Hematopoietic multipotent progenitor cell treated with erythropoietin and hydrocortisone succinate and interleukin-3 and kit ligand, for 15 days (in vitro differentiated cells): ENCODE measurements at regions not wholly inside any gene's neighbourhood (a gene's known extent, or its start where the extent isn't known, plus 50 kb on each side); places are given as distances from the start of the nearest gene placed in this dataset.
"Not testable (repeated sequence)": the region's sequence is repeated elsewhere in the genome, so short reads cannot be mapped to it uniquely, and the experiment has no call there.

Experiments
- DNase-seq: peaks from one replicate; pipeline ENCODE4 v3.0.0-alpha.2; 2015; ENCODE audit warnings: low spot score

- no peak for DNase-seq
Measured at GRCh38 chr5:86671536-86671935, 53.8 kb downstream of the COX7C start.

GRCh38 chr5:86674069-86674468 is 56.3 kb downstream of the COX7C start:
- no peak for DNase-seq

- DNase-seq, result no peak
Measured at GRCh38 chr5:86675311-86675710, 57.6 kb downstream of the COX7C start.

GRCh38 chr5:86679529-86679928 is 61.8 kb downstream of the COX7C start:
- DNase-seq, result no peak

- no peak for DNase-seq
Measured at GRCh38 chr5:86679949-86680348, 62.2 kb downstream of the COX7C start.

- DNase-seq, result no peak
Measured at GRCh38 chr5:86684222-86684621, 66.5 kb downstream of the COX7C start.

GRCh38 chr5:86686046-86686445 is 68.3 kb downstream of the COX7C start:
- DNase-seq, result no peak

GRCh38 chr5:86688406-86688805 is 70.7 kb downstream of the COX7C start:
- DNase-seq, result no peak

- no peak for DNase-seq
Measured at GRCh38 chr5:86689103-86689729, 71.5 kb downstream of the COX7C start.

- no peak for DNase-seq
Measured at GRCh38 chr5:86709157-86709881, 91.6 kb downstream of the COX7C start.

GRCh38 chr5:86716121-86716520 is 98.4 kb downstream of the COX7C start:
- DNase-seq, result no peak

- DNase-seq, result not testable (repeated sequence)
Measured at GRCh38 chr5:86731319-86732117, 113.8 kb downstream of the COX7C start.

- DNase-seq, result no peak
Measured at GRCh38 chr5:86735370-86735769, 117.6 kb downstream of the COX7C start.

GRCh38 chr5:86737579-86737978 is 119.8 kb downstream of the COX7C start:
- no peak for DNase-seq

- no peak for DNase-seq
Measured at GRCh38 chr5:86748538-86749105, 130.9 kb downstream of the COX7C start.

GRCh38 chr5:86749841-86750240 is 132.1 kb downstream of the COX7C start:
- DNase-seq, result no peak

GRCh38 chr5:86756839-86757238 is 139.1 kb downstream of the COX7C start:
- DNase-seq, result no peak

- no peak for DNase-seq
Measured at GRCh38 chr5:86757824-86758223, 140.1 kb downstream of the COX7C start.

- no peak for DNase-seq
Measured at GRCh38 chr5:86760661-86761060, 142.9 kb downstream of the COX7C start.

- no peak for DNase-seq
Measured at GRCh38 chr5:86763929-86764328, 146.2 kb downstream of the COX7C start.

GRCh38 chr5:86765778-86766502 is 148.2 kb downstream of the COX7C start:
- no peak for DNase-seq

GRCh38 chr5:86768699-86769202 is 151.0 kb downstream of the COX7C start:
- no peak for DNase-seq
